ENCODE measurements at regions not wholly inside any gene's neighbourhood (a gene's known extent, or its start where the extent isn't known, plus 50 kb on each side); places are given as distances from the start of the nearest gene placed in this dataset.

DNA sequence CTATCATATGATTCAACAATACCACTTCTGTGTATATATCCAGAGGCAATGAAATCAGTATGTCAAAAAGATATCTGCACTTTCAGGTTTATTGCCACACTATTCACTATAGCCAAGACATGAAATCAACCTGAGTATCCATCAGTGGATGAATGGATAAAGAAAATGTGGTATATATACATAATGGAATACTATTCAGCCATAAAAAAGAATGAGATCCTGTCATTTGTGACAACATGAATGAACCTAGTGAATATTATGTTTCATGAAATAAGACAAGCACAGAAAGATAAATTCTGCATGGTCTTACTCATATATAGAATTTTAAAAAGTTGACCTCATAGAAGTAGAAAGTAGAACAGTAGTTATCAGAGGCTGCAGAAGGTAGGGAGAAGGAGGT is 281.1 kb downstream of the BAMBI start:
- TF ChIP-seq, protein P1, sequence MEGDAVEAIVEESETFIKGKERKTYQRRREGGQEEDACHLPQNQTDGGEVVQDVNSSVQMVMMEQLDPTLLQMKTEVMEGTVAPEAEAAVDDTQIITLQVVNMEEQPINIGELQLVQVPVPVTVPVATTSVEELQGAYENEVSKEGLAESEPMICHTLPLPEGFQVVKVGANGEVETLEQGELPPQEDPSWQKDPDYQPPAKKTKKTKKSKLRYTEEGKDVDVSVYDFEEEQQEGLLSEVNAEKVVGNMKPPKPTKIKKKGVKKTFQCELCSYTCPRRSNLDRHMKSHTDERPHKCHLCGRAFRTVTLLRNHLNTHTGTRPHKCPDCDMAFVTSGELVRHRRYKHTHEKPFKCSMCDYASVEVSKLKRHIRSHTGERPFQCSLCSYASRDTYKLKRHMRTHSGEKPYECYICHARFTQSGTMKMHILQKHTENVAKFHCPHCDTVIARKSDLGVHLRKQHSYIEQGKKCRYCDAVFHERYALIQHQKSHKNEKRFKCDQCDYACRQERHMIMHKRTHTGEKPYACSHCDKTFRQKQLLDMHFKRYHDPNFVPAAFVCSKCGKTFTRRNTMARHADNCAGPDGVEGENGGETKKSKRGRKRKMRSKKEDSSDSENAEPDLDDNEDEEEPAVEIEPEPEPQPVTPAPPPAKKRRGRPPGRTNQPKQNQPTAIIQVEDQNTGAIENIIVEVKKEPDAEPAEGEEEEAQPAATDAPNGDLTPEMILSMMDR (IDR thresholded peaks at IDR 0.05), result no peak
- TF ChIP-seq POLR2AphosphoS5 (IDR thresholded peaks at IDR 0.05), result no peak
